HEK293 (cell line): ENCODE measurements at regions not wholly inside any gene's neighbourhood (a gene's known extent, or its start where the extent isn't known, plus 50 kb on each side); places are given as distances from the start of the nearest gene placed in this dataset.

Experiments
- CTCF ChIA-PET: fragments of 350-600 bp; formaldehyde crosslinking; extraction: SDS; loops from one replicate; lab custom pipeline; 2021; ENCODE audit warnings: antibody characterized with exemption; lab: Yijun Ruan, JAX
- POLR2A ChIA-PET: fragments of 300-600 bp; formaldehyde crosslinking; extraction: SDS; loops from one replicate; lab custom pipeline; 2020; ENCODE audit warnings: antibody characterized with exemption, inconsistent platforms; lab: Yijun Ruan, JAX
- H3K27ac ChIP-seq: fragments of 200-500 bp; sonication (Bioruptor generic); 2 replicates; pipeline ENCODE4 v1.5.1; 2014; ENCODE audit warnings: low read depth, low read length, control low read depth, inconsistent platforms; ENCODE audit errors: extremely low read depth
- H3K36me3 ChIP-seq, 2 experiments: fragments of 200-500 bp in 1 of 2; sonication (Bioruptor generic) in 1 of 2; 1 replicate in 1 of 2; 2 replicates in 1 of 2; pipeline ENCODE4 v1.5.1; 2014 to 2017; ENCODE audit warnings: inconsistent platforms in 2 of 2, low read length in 2 of 2; ENCODE audit not compliant: control insufficient read depth in 2 of 2, insufficient read depth in 1 of 2
- H3K4me1 ChIP-seq: fragments of 200-500 bp; sonication (Bioruptor generic); 2 replicates; pipeline ENCODE4 v1.5.1; 2014; ENCODE audit warnings: mild to moderate bottlenecking, low read length, inconsistent platforms; ENCODE audit not compliant: control insufficient read depth, insufficient read depth
- H3K4me3 ChIP-seq: 2 replicates; pipeline ENCODE4 v1.5.1; 2011; ENCODE audit warnings: low read depth, mild to moderate bottlenecking, control low read depth, low read length, moderate library complexity
- H3K9me3 ChIP-seq: fragments of 200-500 bp; sonication (Bioruptor generic); 2 replicates; pipeline ENCODE4 v1.5.1; 2014; ENCODE audit warnings: low read depth, low read length, inconsistent platforms; ENCODE audit not compliant: control insufficient read depth, insufficient read depth
- HIC1 ChIP-seq: fragments of 450-650 bp; formaldehyde crosslinking; IDR thresholded peaks from 2 replicates; pipeline ENCODE4 v1.5.1; 2016; ENCODE audit warnings: missing biosample characterization, missing genetic modification characterization
- TCF7L2 ChIP-seq: IDR thresholded peaks from 2 replicates; pipeline ENCODE4 v1.6.1; 2011; ENCODE audit warnings: low read depth, mild to moderate bottlenecking, inconsistent platforms, low read length, moderate library complexity, borderline replicate concordance
- ZBTB1 ChIP-seq: fragments of 450-650 bp; formaldehyde crosslinking; IDR thresholded peaks from 2 replicates; pipeline ENCODE4 v1.5.1; 2016; ENCODE audit warnings: missing biosample characterization, missing genetic modification characterization
- ZBTB21 ChIP-seq: fragments of 450-650 bp; formaldehyde crosslinking; IDR thresholded peaks from 2 replicates; pipeline ENCODE4 v1.5.1; 2017; ENCODE audit warnings: missing biosample characterization, missing genetic modification characterization
- ZNF132 ChIP-seq: fragments of 450-650 bp; formaldehyde crosslinking; IDR thresholded peaks from 2 replicates; pipeline ENCODE4 v1.5.1; 2017; ENCODE audit warnings: missing biosample characterization, missing genetic modification characterization, borderline replicate concordance
- ZNF223 ChIP-seq: fragments of 450-650 bp; formaldehyde crosslinking; IDR thresholded peaks from 2 replicates; pipeline ENCODE4 v1.5.1; 2016; ENCODE audit warnings: missing biosample characterization, missing genetic modification characterization
- ZNF239 ChIP-seq: fragments of 450-650 bp; formaldehyde crosslinking; IDR thresholded peaks from 2 replicates; pipeline ENCODE4 v1.5.1; 2016; ENCODE audit warnings: missing biosample characterization, missing genetic modification characterization
- ZNF248 ChIP-seq: fragments of 450-650 bp; formaldehyde crosslinking; IDR thresholded peaks from 2 replicates; pipeline ENCODE4 v1.5.1; 2017; ENCODE audit warnings: missing biosample characterization, missing genetic modification characterization
- ZNF274 ChIP-seq, 2 experiments: fragments of 200-500 bp in 1 of 2; fragments of 450-650 bp in 1 of 2; sonication (Bioruptor generic) in 1 of 2; formaldehyde crosslinking in 1 of 2; IDR thresholded peaks; 2 replicates each; pipeline versions ENCODE4 v1.5.1 to v1.6.1; 2014 to 2016; ENCODE audit warnings: borderline replicate concordance in 1 of 2, inconsistent platforms in 1 of 2, low read length in 1 of 2, missing biosample characterization in 1 of 2, missing genetic modification characterization in 1 of 2
- ZNF366 ChIP-seq: fragments of 450-650 bp; formaldehyde crosslinking; conservative IDR thresholded peaks from 2 replicates; pipeline ENCODE4 v1.5.1; 2016; ENCODE audit warnings: missing biosample characterization, missing genetic modification characterization
- ZNF394 ChIP-seq: fragments of 450-650 bp; formaldehyde crosslinking; IDR thresholded peaks from 2 replicates; pipeline ENCODE4 v1.5.1; 2016; ENCODE audit warnings: missing biosample characterization, missing genetic modification characterization, mild to moderate bottlenecking, moderate library complexity, borderline replicate concordance
- ZNF549 ChIP-seq: fragments of 450-650 bp; IDR thresholded peaks from 2 replicates; pipeline ENCODE4 v1.5.1; 2018; ENCODE audit warnings: missing biosample characterization, missing genetic modification characterization, mild to moderate bottlenecking, inconsistent platforms, moderate library complexity
- ZNF558 ChIP-seq: fragments of 450-650 bp; formaldehyde crosslinking; IDR thresholded peaks from 2 replicates; pipeline ENCODE4 v1.5.1; 2016; ENCODE audit warnings: missing biosample characterization, missing genetic modification characterization
- ZNF677 ChIP-seq: fragments of 450-650 bp; IDR thresholded peaks from 2 replicates; pipeline ENCODE4 v1.5.0; 2018; ENCODE audit warnings: missing biosample characterization, mild to moderate bottlenecking, missing genetic modification characterization, moderate library complexity
- TF ChIP-seq, protein P1 (sequence below): fragments of 450-650 bp; formaldehyde crosslinking; IDR thresholded peaks from 2 replicates; pipeline ENCODE4 v1.5.1; 2017; ENCODE audit warnings: missing biosample characterization, mild to moderate bottlenecking, missing genetic modification characterization, moderate library complexity
- TF ChIP-seq, protein P2 (sequence below): fragments of 450-650 bp; formaldehyde crosslinking; IDR thresholded peaks from 2 replicates; pipeline ENCODE4 v1.5.1; 2017; ENCODE audit warnings: missing biosample characterization, missing genetic modification characterization
- TF ChIP-seq, protein P3 (sequence below): fragments of 450-650 bp; formaldehyde crosslinking; IDR thresholded peaks from 2 replicates; pipeline ENCODE4 v1.5.1; 2016; ENCODE audit warnings: missing biosample characterization, missing genetic modification characterization, low read depth
- TF ChIP-seq, protein P4 (sequence below): fragments of 450-650 bp; formaldehyde crosslinking; IDR thresholded peaks from 2 replicates; pipeline ENCODE4 v1.5.1; 2016; ENCODE audit warnings: missing biosample characterization, missing genetic modification characterization, borderline replicate concordance

GRCh38 chr4:23006756-23007155 lies 314.0 kb downstream of the GBA3 start:
- Histone ChIP-seq H3K36me3 (no peaks in the 10 kb centered on the region), H3K9me3 (no peaks in the 10 kb centered on the region), H3K4me1 (no peaks in the 10 kb centered on the region), H3K27ac (no peak overlapping the region), H3K4me3 (no peak overlapping the region)
- TF ChIP-seq ZNF223: no peak
- ChIA-PET POLR2A (no interaction called here), CTCF (no interaction called here)

- no peaks in the 10 kb centered on the region for H3K9me3 ChIP-seq
- no peaks in the 10 kb centered on the region for H3K36me3 ChIP-seq
- no peak overlapping the region for H3K27ac ChIP-seq
- H3K4me3 ChIP-seq: no peak overlapping the region
- TF ChIP-seq TCF7L2 (no peak), ZNF366 (no peak), ZNF239 (tag by site-specific recombination) (no peak), ZNF274 (IDR thresholded peaks at IDR 0.05; ENCODE audit: low read length) (no peak), ZNF274 (tag by site-specific recombination; IDR thresholded peaks at IDR 0.05; ENCODE audit: borderline replicate concordance) (no peak), HIC1 (tag by site-specific recombination) (no peak), ZNF549 (tag by site-specific recombination) (no peak), ZNF248 (tag by site-specific recombination) (no peak), ZBTB1 (tag by site-specific recombination) (no peak), ZBTB21 (tag by site-specific recombination) (no peak), ZNF677 (tag by site-specific recombination) (no peak), ZNF132 (tag by site-specific recombination) (no peak), ZNF558 (tag by site-specific recombination) (no peak), ZNF394 (tag by site-specific recombination) (no peak)
- TF ChIP-seq, protein P1, sequence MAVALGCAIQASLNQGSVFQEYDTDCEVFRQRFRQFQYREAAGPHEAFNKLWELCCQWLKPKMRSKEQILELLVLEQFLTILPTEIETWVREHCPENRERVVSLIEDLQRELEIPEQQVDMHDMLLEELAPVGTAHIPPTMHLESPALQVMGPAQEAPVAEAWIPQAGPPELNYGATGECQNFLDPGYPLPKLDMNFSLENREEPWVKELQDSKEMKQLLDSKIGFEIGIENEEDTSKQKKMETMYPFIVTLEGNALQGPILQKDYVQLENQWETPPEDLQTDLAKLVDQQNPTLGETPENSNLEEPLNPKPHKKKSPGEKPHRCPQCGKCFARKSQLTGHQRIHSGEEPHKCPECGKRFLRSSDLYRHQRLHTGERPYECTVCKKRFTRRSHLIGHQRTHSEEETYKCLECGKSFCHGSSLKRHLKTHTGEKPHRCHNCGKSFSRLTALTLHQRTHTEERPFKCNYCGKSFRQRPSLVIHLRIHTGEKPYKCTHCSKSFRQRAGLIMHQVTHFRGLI: no peak
- TF ChIP-seq, protein P2, sequence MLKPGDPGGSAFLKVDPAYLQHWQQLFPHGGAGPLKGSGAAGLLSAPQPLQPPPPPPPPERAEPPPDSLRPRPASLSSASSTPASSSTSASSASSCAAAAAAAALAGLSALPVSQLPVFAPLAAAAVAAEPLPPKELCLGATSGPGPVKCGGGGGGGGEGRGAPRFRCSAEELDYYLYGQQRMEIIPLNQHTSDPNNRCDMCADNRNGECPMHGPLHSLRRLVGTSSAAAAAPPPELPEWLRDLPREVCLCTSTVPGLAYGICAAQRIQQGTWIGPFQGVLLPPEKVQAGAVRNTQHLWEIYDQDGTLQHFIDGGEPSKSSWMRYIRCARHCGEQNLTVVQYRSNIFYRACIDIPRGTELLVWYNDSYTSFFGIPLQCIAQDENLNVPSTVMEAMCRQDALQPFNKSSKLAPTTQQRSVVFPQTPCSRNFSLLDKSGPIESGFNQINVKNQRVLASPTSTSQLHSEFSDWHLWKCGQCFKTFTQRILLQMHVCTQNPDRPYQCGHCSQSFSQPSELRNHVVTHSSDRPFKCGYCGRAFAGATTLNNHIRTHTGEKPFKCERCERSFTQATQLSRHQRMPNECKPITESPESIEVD (tag by site-specific recombination): no peak
- TF ChIP-seq, protein P3, sequence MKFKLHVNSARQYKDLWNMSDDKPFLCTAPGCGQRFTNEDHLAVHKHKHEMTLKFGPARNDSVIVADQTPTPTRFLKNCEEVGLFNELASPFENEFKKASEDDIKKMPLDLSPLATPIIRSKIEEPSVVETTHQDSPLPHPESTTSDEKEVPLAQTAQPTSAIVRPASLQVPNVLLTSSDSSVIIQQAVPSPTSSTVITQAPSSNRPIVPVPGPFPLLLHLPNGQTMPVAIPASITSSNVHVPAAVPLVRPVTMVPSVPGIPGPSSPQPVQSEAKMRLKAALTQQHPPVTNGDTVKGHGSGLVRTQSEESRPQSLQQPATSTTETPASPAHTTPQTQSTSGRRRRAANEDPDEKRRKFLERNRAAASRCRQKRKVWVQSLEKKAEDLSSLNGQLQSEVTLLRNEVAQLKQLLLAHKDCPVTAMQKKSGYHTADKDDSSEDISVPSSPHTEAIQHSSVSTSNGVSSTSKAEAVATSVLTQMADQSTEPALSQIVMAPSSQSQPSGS (tag by site-specific recombination): no peak
- TF ChIP-seq, protein P4, sequence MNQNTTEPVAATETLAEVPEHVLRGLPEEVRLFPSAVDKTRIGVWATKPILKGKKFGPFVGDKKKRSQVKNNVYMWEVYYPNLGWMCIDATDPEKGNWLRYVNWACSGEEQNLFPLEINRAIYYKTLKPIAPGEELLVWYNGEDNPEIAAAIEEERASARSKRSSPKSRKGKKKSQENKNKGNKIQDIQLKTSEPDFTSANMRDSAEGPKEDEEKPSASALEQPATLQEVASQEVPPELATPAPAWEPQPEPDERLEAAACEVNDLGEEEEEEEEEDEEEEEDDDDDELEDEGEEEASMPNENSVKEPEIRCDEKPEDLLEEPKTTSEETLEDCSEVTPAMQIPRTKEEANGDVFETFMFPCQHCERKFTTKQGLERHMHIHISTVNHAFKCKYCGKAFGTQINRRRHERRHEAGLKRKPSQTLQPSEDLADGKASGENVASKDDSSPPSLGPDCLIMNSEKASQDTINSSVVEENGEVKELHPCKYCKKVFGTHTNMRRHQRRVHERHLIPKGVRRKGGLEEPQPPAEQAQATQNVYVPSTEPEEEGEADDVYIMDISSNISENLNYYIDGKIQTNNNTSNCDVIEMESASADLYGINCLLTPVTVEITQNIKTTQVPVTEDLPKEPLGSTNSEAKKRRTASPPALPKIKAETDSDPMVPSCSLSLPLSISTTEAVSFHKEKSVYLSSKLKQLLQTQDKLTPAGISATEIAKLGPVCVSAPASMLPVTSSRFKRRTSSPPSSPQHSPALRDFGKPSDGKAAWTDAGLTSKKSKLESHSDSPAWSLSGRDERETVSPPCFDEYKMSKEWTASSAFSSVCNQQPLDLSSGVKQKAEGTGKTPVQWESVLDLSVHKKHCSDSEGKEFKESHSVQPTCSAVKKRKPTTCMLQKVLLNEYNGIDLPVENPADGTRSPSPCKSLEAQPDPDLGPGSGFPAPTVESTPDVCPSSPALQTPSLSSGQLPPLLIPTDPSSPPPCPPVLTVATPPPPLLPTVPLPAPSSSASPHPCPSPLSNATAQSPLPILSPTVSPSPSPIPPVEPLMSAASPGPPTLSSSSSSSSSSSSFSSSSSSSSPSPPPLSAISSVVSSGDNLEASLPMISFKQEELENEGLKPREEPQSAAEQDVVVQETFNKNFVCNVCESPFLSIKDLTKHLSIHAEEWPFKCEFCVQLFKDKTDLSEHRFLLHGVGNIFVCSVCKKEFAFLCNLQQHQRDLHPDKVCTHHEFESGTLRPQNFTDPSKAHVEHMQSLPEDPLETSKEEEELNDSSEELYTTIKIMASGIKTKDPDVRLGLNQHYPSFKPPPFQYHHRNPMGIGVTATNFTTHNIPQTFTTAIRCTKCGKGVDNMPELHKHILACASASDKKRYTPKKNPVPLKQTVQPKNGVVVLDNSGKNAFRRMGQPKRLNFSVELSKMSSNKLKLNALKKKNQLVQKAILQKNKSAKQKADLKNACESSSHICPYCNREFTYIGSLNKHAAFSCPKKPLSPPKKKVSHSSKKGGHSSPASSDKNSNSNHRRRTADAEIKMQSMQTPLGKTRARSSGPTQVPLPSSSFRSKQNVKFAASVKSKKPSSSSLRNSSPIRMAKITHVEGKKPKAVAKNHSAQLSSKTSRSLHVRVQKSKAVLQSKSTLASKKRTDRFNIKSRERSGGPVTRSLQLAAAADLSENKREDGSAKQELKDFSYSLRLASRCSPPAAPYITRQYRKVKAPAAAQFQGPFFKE (tag by site-specific recombination): no peak
- ChIA-PET POLR2A (no interaction called here), CTCF (no interaction called here)
- H3K4me1 ChIP-seq: no peaks in the 10 kb centered on the region
Measured at GRCh38 chr4:23005691-23006090, 313.0 kb downstream of the GBA3 start.
